Spleen (tissue), 11 donors: ENCODE measurements at regions not wholly inside any gene's neighbourhood (a gene's known extent, or its start where the extent isn't known, plus 50 kb on each side); places are given as distances from the start of the nearest gene placed in this dataset.

ENCODE experiments used
- DNase-seq: peaks from one replicate; pipeline ENCODE4 v3.0.0-alpha.2; 2020
- H3K27ac ChIP-seq, 8 donors: fragments of 200-600 bp; sonication (generic) in 7 of 8; 1 replicate in 4 of 8; 2 replicates in 4 of 8; pipeline versions ENCODE4 v1.5.0 to v1.8.0; 2016 to 2021; ENCODE audit warnings: inconsistent platforms in 4 of 8, mild to moderate bottlenecking in 4 of 8, moderate library complexity in 1 of 8
- H3K27me3 ChIP-seq, 7 donors: fragments of 200-600 bp; sonication (generic) in 6 of 7; replicated peaks in 1 of 7; 1 replicate in 4 of 7; 2 replicates in 3 of 7; pipeline versions ENCODE4 v1.5.0 to v1.8.0; 2016 to 2021; ENCODE audit warnings: inconsistent platforms in 3 of 7, mild to moderate bottlenecking in 1 of 7
- H3K36me3 ChIP-seq, 6 donors: fragments of 200-600 bp; sonication (generic) in 5 of 6; 1 replicate in 4 of 6; 2 replicates in 2 of 6; pipeline versions ENCODE4 v1.5.0 to v1.8.0; 2016 to 2021; ENCODE audit warnings: inconsistent platforms in 2 of 6
- H3K4me1 ChIP-seq, 6 donors: fragments of 200-600 bp; sonication (generic) in 5 of 6; 1 replicate in 3 of 6; 2 replicates in 3 of 6; pipeline versions ENCODE4 v1.5.0 to v1.8.0; 2016 to 2021; ENCODE audit warnings: inconsistent platforms in 3 of 6
- H3K4me3 ChIP-seq, 8 donors: fragments of 200-600 bp; sonication (generic) in 7 of 8; 1 replicate in 4 of 8; 2 replicates in 4 of 8; pipeline versions ENCODE4 v1.5.0 to v1.8.0; 2016 to 2021; ENCODE audit warnings: inconsistent platforms in 4 of 8, mild to moderate bottlenecking in 4 of 8, moderate library complexity in 2 of 8
- H3K9me3 ChIP-seq, 8 donors: fragments of 200-600 bp; sonication (generic) in 7 of 8; 1 replicate in 4 of 8; 2 replicates in 4 of 8; pipeline versions ENCODE4 v1.5.0 to v1.8.0; 2016 to 2021; ENCODE audit warnings: inconsistent platforms in 4 of 8
- POLR2A ChIP-seq, 3 donors: fragments of 450-650 bp; IDR thresholded peaks; one replicate each; pipeline ENCODE4 v1.5.1; 2017; ENCODE audit warnings: antibody characterized with exemption in 3 of 3, mild to moderate bottlenecking in 1 of 3
- POLR2AphosphoS5 ChIP-seq, 3 donors: sonication (generic); formaldehyde crosslinking; IDR thresholded peaks; one replicate each; pipeline ENCODE4 v1.5.1; 2017; ENCODE audit warnings: antibody characterized with exemption in 3 of 3
- WGBS, 5 donors: extraction: QIAGEN DNeasy Blood & Tissue Kit in 3 of 5; methylation state at CpG; one replicate each; pipeline versions ENCODE4 v1.1.5 to v1.1.7; 2013 to 2018; 5-methylcytosine and 5-hydroxymethylcytosine counted together
- intact Hi-C: fragments of 100-400 bp; cut with DNase I; formaldehyde crosslinking; loops from one replicate; pipeline ENCODE4 v1.15.0; 2023; ENCODE audit warnings: low total_unique reads
- TF ChIP-seq, protein P1 (sequence below), 11 experiments: fragments of 200-600 bp in 7 of 11; fragments of 450-650 bp in 4 of 11; sonication (generic) in 4 of 11; IDR thresholded peaks in 8 of 11; conservative IDR thresholded peaks in 3 of 11; 1 replicate in 7 of 11; 2 replicates in 4 of 11; pipeline versions ENCODE4 v1.4.0 to v1.8.0; 2016 to 2021; ENCODE audit warnings: antibody characterized with exemption in 11 of 11, inconsistent platforms in 4 of 11, mild to moderate bottlenecking in 1 of 11
- donor health status: healthy with polysubstance abuse.
- donor health status: DM: no; HTN: no; CAD: no; lungs with moderate emphysema.
- donor health status: DM: no; HTN: no; CAD: no.
- donor health status: Bipolar disorder and iron deficiency.
- donor health status: healthy.
- donor health status: DM: no; HTN: no; CAD: no.
- donor health status: DM: yes; HTN: yes; CAD: no.

DNA sequence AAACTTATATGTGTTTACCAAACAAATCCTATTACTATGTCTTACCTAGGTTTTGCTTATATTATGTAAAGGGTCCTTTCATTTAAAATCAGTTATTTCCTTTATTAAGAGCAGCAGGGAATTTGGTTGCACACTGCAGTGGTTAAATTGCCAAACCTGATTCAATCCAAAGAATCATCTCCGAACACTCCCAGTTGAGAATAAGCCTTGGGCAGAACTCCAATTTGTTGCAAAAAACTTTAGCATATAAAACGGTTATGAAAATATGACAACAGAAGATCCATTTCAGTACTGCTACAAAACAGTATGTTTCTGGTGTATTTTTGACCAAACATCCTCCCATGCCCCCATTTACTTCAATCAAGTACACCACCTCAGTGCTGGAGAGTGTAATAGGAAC lies 587.0 kb upstream of the GRAMD2B start:
- Histone ChIP-seq H3K27me3 (no peaks in the 10 kb centered on the region), H3K27ac (no peak overlapping the region), H3K9me3 (peaks cover 0 to 9% (median 0%) of the 10 kb centered on the region in 8 donors), H3K36me3 (no peaks in the 10 kb centered on the region), H3K4me1 (peaks cover 0 to 9% (median 4%) of the 10 kb centered on the region in 6 donors), H3K4me3 (no peak overlapping the region)
- intact Hi-C loops: no loop called here
- TF ChIP-seq POLR2A (IDR thresholded peaks at IDR 0.05) (no peak), POLR2AphosphoS5 (IDR thresholded peaks at IDR 0.05) (no peak)
- TF ChIP-seq, protein P1, sequence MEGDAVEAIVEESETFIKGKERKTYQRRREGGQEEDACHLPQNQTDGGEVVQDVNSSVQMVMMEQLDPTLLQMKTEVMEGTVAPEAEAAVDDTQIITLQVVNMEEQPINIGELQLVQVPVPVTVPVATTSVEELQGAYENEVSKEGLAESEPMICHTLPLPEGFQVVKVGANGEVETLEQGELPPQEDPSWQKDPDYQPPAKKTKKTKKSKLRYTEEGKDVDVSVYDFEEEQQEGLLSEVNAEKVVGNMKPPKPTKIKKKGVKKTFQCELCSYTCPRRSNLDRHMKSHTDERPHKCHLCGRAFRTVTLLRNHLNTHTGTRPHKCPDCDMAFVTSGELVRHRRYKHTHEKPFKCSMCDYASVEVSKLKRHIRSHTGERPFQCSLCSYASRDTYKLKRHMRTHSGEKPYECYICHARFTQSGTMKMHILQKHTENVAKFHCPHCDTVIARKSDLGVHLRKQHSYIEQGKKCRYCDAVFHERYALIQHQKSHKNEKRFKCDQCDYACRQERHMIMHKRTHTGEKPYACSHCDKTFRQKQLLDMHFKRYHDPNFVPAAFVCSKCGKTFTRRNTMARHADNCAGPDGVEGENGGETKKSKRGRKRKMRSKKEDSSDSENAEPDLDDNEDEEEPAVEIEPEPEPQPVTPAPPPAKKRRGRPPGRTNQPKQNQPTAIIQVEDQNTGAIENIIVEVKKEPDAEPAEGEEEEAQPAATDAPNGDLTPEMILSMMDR (IDR thresholded peaks at IDR 0.05 in 8 of 11, conservative IDR thresholded peaks at IDR 0.05 in 3 of 11): no peak
- DNase-seq: no peak
- 67 to 88% (median 76%) methylated on average over 2 of the region's 2 CpGs for whole genome bisulfite sequencing, 5 donors

DNA sequence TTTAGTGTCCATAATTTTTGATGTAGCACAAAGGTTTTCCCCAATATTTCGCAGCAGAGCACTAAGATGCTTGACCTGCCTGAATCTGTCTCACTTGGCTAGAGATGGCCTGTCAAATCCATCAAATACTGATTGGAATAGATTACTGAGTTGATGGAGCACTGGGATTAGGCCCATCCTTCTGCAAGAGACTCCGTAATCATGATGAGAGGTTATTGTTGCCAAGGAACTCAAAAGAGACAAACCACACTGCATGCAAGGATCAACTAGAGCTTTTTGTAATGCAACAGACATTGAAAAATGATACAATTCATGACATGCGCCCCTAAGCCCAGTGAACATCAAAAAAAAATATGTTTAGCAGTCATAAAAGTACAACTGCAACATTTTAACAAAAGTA lies 585.3 kb upstream of the GRAMD2B start:
- 84 to 93% (median 89%) methylated on average over 3 of the region's 3 CpGs for WGBS, 5 donors
- Histone ChIP-seq H3K9me3 (peaks cover 0 to 19% (median 7%) of the 10 kb centered on the region in 8 donors), H3K4me3 (no peak overlapping the region), H3K36me3 (no peaks in the 10 kb centered on the region), H3K27me3 (no peaks in the 10 kb centered on the region), H3K4me1 (peaks cover 0 to 9% (median 4%) of the 10 kb centered on the region in 6 donors), H3K27ac (no peak overlapping the region)
- no peak for DNase-seq
- intact Hi-C loops: no loop called here
- no peak for TF ChIP-seq POLR2AphosphoS5 (IDR thresholded peaks at IDR 0.05)

DNA sequence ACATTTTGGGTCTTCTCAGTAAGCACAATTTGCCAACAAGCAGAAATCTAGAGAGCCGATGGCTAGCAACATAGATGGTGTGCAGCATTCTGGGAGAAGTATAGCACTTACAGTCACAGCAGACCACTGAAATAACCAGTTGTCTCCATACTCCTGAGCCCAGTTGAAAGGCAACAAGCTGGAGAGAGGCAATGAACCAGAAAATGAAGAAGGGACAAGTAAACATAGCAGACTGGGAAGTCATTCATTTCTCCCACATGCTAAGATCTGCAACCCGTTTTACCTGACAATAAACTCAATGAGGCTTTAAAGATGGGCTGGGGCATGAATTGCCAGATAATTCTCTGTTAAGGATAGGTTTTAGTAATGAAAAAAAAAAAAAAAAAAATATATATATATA lies 575.6 kb upstream of the GRAMD2B start:
- no peak overlapping the region for H3K27ac ChIP-seq
- TF ChIP-seq, protein P1 (IDR thresholded peaks at IDR 0.05 in 8 of 11, conservative IDR thresholded peaks at IDR 0.05 in 3 of 11): no peak
- TF ChIP-seq POLR2A (IDR thresholded peaks at IDR 0.05) (no peak), POLR2AphosphoS5 (IDR thresholded peaks at IDR 0.05) (no peak)
- 75 to 96% (median 89%) methylated on average over 2 of the region's 2 CpGs for WGBS, 5 donors
- no peaks in the 10 kb centered on the region for H3K36me3 ChIP-seq
- DNase-seq: no peak
- no peak overlapping the region for H3K4me3 ChIP-seq
- intact Hi-C loops: no loop called here
- H3K9me3 ChIP-seq: peaks cover 0 to 22% (median 12%) of the 10 kb centered on the region in 8 donors
- H3K4me1 ChIP-seq: no peaks in the 10 kb centered on the region
- no peaks in the 10 kb centered on the region for H3K27me3 ChIP-seq

DNA sequence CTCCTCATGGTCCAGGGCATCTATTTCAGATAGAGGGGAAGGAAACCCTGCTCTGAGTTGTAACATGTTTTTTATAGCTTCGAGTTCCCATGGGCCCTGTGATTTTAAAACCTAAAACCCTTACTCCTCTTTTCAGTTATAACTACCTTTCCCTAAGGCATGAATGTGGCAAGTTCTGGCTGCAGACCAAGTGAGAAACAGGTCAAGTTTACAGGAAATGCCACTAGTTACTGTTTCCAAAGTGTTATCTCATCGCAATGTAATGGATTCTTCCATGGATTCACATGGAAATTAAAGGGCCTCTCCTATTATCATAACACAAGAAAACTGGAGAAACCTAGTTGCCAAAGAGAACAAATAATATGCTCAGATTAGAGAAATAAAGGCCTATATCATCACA lies 574.5 kb upstream of the GRAMD2B start:
- intact Hi-C loops: no loop called here
- Histone ChIP-seq H3K27ac (no peak overlapping the region), H3K4me1 (no peaks in the 10 kb centered on the region), H3K4me3 (no peak overlapping the region), H3K9me3 (peaks cover 0 to 14% (median 3%) of the 10 kb centered on the region in 8 donors), H3K27me3 (no peaks in the 10 kb centered on the region), H3K36me3 (no peaks in the 10 kb centered on the region)
- TF ChIP-seq POLR2A (IDR thresholded peaks at IDR 0.05) (no peak), POLR2AphosphoS5 (IDR thresholded peaks at IDR 0.05) (no peak)
- TF ChIP-seq, protein P1 (IDR thresholded peaks at IDR 0.05 in 8 of 11, conservative IDR thresholded peaks at IDR 0.05 in 3 of 11): no peak
- DNase-seq: no peak
- WGBS, 5 donors: 67 to 81% (median 73%) methylated on average over 2 of the region's 2 CpGs

DNA sequence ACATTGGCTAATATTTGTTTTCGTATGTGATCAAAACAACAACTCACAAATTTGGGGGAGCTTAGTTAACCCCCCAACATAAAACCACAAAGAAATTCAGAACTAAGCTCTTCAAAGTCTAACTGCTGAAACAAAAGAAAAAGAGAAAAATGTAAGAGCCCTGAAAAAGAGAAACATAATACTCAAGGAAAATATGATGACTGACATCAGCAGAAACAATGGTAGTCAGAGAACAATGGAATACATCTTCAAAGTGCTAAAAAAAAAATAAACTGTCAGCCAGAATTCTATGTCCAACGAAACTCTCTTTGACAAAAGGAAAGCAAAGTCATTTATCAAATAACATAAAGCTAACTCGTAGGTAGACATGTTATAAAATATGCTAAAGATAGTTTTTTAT lies 566.3 kb upstream of the GRAMD2B start:
- Histone ChIP-seq H3K36me3 (no peaks in the 10 kb centered on the region), H3K27me3 (no peaks in the 10 kb centered on the region), H3K9me3 (peaks cover 0 to 22% (median 2%) of the 10 kb centered on the region in 8 donors), H3K27ac (no peak overlapping the region), H3K4me3 (no peak overlapping the region), H3K4me1 (no peaks in the 10 kb centered on the region)
- WGBS, 5 donors: 43 to 58% (median 47%) methylated on average over 3 of the region's 3 CpGs
- intact Hi-C loops: no loop called here
- DNase-seq: no peak
- TF ChIP-seq POLR2AphosphoS5 (IDR thresholded peaks at IDR 0.05) (no peak), POLR2A (IDR thresholded peaks at IDR 0.05) (no peak)
- TF ChIP-seq, protein P1 (IDR thresholded peaks at IDR 0.05 in 8 of 11, conservative IDR thresholded peaks at IDR 0.05 in 3 of 11): no peak
